Ishikawa (cell line): ENCODE measurements at regions not wholly inside any gene's neighbourhood (a gene's known extent, or its start where the extent isn't known, plus 50 kb on each side); places are given as distances from the start of the nearest gene placed in this dataset.

Source experiments
- CEBPB ChIP-seq: IDR thresholded peaks from 2 replicates; pipeline ENCODE4 v1.6.1; 2012
- CREB1 ChIP-seq: IDR thresholded peaks from 2 replicates; pipeline ENCODE4 v1.6.1; 2012; ENCODE audit warnings: low read depth
- EGR1 ChIP-seq: IDR thresholded peaks from 2 replicates; pipeline ENCODE4 v1.6.1; 2012
- EP300 ChIP-seq: IDR thresholded peaks from 2 replicates; pipeline ENCODE4 v1.6.1; 2012; ENCODE audit warnings: borderline replicate concordance
- FOXM1 ChIP-seq: IDR thresholded peaks from 2 replicates; pipeline ENCODE4 v1.6.1; 2012; ENCODE audit warnings: low read depth, borderline replicate concordance
- MAX ChIP-seq: IDR thresholded peaks from 2 replicates; pipeline ENCODE4 v1.6.1; 2012
- NFIC ChIP-seq: IDR thresholded peaks from 2 replicates; pipeline ENCODE4 v1.6.1; 2012
- RAD21 ChIP-seq: IDR thresholded peaks from 2 replicates; pipeline ENCODE4 v1.6.1; 2012; ENCODE audit warnings: low read depth
- REST ChIP-seq: IDR thresholded peaks from 2 replicates; pipeline ENCODE4 v1.6.1; 2012; ENCODE audit warnings: low read depth, mild to moderate bottlenecking
- TAF1 ChIP-seq: IDR thresholded peaks from 2 replicates; pipeline ENCODE4 v1.6.1; 2012; ENCODE audit warnings: low read depth, mild to moderate bottlenecking
- TEAD4 ChIP-seq: IDR thresholded peaks from 2 replicates; pipeline ENCODE4 v1.6.1; 2012
- USF1 ChIP-seq: IDR thresholded peaks from 2 replicates; pipeline ENCODE4 v1.6.1; 2012
- YY1 ChIP-seq: IDR thresholded peaks from 2 replicates; pipeline ENCODE4 v1.6.1; 2012; ENCODE audit warnings: low read depth
- ZBTB7A ChIP-seq: IDR thresholded peaks from 2 replicates; pipeline ENCODE4 v1.6.1; 2012; ENCODE audit warnings: low read depth

- no peak for TF ChIP-seq CEBPB
- no peak for TF ChIP-seq REST
- TF ChIP-seq YY1 = no peak
- TF ChIP-seq TAF1 = no peak
- no peak for TF ChIP-seq EGR1
- TF ChIP-seq USF1 = no peak
- TF ChIP-seq CREB1 = no peak
- TF ChIP-seq FOXM1 = no peak
- no peak for TF ChIP-seq EP300
- TF ChIP-seq MAX = no peak
- TF ChIP-seq ZBTB7A = no peak
- TF ChIP-seq RAD21 = no peak
- TF ChIP-seq NFIC = no peak
- no peak for TF ChIP-seq TEAD4
Observed at GRCh38 chr7:66502230-66503035, 126.2 kb upstream of the KCTD7 start.
